Muscle of leg (tissue), 3 donors: ENCODE measurements at regions not wholly inside any gene's neighbourhood (a gene's known extent, or its start where the extent isn't known, plus 50 kb on each side); places are given as distances from the start of the nearest gene placed in this dataset.
A peak's percentile ranks its signal among the peaks of the same experiment; 100 is the strongest.

Experiments
- DNase-seq: peaks from one replicate; pipeline ENCODE4 v3.0.0; 2013
- H3K27ac ChIP-seq: one replicate; pipeline ENCODE4 v1.5.1; 2013; ENCODE audit warnings: mild to moderate bottlenecking, low read length, control low read depth
- H3K27me3 ChIP-seq: one replicate; pipeline ENCODE4 v1.6.1; 2013; ENCODE audit warnings: low read length; ENCODE audit not compliant: control insufficient read depth, insufficient read depth
- H3K36me3 ChIP-seq: one replicate; pipeline ENCODE4 v1.6.1; 2013; ENCODE audit warnings: low read length; ENCODE audit not compliant: control insufficient read depth, insufficient read depth
- H3K4me1 ChIP-seq: one replicate; pipeline ENCODE4 v1.6.1; 2013; ENCODE audit warnings: low read length; ENCODE audit not compliant: control insufficient read depth, insufficient read depth
- H3K4me3 ChIP-seq: one replicate; pipeline ENCODE4 v1.5.1; 2013; ENCODE audit warnings: low read length, control low read depth
- H3K9me3 ChIP-seq: replicated peaks from 2 replicates; pipeline ENCODE4 v1.6.1; 2013; ENCODE audit warnings: low read depth, low read length; ENCODE audit not compliant: control insufficient read depth
- WGBS: methylation state at CpG from one replicate; pipeline ENCODE4 v1.1.5; 2013; ENCODE audit warnings: missing lambda C conversion rate; ENCODE audit not compliant: insufficient coverage; 5-methylcytosine and 5-hydroxymethylcytosine counted together

DNA sequence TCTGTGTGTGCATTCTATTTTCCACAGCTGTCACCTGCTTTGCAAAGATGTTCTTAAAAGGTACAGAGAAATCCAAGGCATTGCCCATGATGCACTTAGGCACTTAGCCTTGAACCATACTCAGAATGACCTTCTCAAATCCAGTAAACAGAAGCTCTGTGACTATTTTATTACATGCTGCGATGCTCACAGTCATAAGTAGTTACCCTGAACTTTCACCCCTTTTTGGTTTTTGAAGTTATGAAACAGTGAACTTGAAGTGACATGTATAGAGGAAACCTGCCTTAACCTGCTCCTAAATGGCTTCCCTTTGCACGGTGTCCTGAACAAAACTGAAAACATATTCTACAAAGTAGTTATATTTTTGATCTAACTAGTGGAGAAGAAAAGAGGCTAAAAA lies 100.4 kb downstream of the SLC10A2 start:
- H3K4me1 ChIP-seq = no peaks in the 10 kb centered on the region
- no peaks in the 10 kb centered on the region for H3K9me3 ChIP-seq
- no CpG with 5 or more reads among the region's 2 CpGs for WGBS
- H3K27me3 ChIP-seq = no peaks in the 10 kb centered on the region
- H3K36me3 ChIP-seq = no peaks in the 10 kb centered on the region
- no peak for DNase-seq
- no peak overlapping the region for H3K4me3 ChIP-seq
- no peak overlapping the region for H3K27ac ChIP-seq

DNA sequence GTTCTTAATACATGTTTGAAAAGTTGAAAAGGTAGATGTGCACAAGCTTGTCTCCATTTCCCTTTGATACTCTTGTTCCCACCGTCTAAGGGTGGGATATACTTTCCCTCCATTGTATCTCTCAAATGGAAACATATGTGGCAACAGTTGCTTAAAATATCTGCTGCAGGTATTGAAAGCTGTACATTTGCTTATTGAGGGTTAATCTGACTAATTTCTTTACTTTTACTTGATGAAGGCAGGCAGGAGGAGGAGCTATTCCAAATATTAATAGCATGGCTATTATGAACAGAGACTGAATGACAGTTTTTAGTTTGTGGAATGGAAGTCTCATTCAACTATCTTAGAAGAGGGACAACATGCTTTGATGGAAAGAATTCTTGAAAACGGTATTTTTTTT lies 103.8 kb downstream of the SLC10A2 start:
- Histone ChIP-seq H3K4me1 (no peaks in the 10 kb centered on the region), H3K27ac (no peak overlapping the region), H3K36me3 (no peaks in the 10 kb centered on the region), H3K9me3 (no peaks in the 10 kb centered on the region), H3K27me3 (no peaks in the 10 kb centered on the region), H3K4me3 (no peak overlapping the region)
- no peak for DNase-seq
- WGBS = no CpG with 5 or more reads among the region's 2 CpGs

DNA sequence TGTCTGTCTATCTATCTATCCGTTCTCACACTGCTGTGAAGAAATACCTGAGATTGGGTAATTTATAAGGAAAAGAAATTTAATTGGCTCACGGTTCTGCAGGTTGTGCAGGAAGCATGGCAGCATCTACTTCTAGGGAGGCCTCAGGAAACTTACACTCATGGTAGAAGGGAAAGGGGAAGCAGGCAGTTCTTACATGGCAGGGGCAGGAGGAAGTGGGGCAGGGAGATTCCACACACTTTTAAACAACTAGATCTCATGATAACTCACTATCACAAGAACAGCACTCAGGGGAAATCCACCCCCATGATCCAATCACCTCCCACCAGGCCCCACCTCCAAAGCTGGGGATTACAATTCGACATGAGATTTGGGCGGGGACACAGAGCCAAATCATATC lies 105.3 kb downstream of the SLC10A2 start:
- Histone ChIP-seq H3K36me3 (no peaks in the 10 kb centered on the region), H3K4me3 (no peak overlapping the region), H3K9me3 (no peaks in the 10 kb centered on the region), H3K4me1 (no peaks in the 10 kb centered on the region), H3K27me3 (no peaks in the 10 kb centered on the region), H3K27ac (no peak overlapping the region)
- 91% methylated on average over 3 of the region's 4 CpGs for WGBS
- DNase-seq = no peak

DNA sequence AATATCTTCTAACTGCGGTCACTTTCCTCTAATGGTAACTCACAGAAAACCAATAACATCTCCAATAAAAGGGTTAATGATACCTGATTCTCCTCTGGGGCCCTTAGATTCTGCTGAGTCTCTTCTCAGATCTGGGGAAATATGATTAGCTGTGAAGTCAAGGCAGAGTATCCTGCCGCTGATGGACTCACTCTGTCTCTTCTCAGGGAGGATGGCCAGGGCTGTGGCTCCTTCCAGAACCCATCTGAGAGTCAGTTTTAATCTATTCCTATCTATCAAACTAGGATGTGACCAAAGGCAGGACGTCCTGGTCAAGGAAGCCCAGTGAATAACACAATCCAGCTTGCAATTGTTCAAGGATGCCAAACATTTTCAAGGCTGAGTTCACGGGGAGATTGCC lies 109.8 kb downstream of the SLC10A2 start:
- DNase-seq = no peak
- H3K4me3 ChIP-seq = no peak overlapping the region
- H3K27me3 ChIP-seq = no peaks in the 10 kb centered on the region
- WGBS = no CpG with 5 or more reads among the region's 4 CpGs
- no peaks in the 10 kb centered on the region for H3K4me1 ChIP-seq
- no peak overlapping the region for H3K27ac ChIP-seq
- H3K9me3 ChIP-seq = no peaks in the 10 kb centered on the region
- no peaks in the 10 kb centered on the region for H3K36me3 ChIP-seq

DNA sequence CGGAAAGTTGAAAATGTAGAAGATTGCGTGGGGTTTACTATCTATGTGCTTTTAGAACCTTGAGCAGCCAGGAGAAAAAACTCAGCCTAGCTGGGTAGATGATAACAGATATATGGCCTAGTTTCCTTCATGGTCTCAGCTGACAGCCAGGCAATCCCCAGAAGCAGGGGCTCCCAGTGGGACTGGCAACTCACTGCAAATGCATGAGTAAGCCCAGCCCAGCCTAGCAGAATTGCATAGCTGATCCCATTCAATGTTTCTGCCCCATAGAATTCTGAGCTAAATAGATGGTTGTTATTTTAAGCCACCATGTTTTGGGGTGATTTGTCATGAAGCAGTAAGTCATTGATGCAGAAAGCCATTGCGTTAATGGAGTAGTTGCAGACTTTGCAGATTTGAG lies 108.5 kb downstream of the ERCC5 start:
- Histone ChIP-seq H3K27ac (no peak overlapping the region), H3K9me3 (no peaks in the 10 kb centered on the region), H3K4me3 (no peak overlapping the region), H3K27me3 (no peaks in the 10 kb centered on the region), H3K4me1 (no peaks in the 10 kb centered on the region), H3K36me3 (no peaks in the 10 kb centered on the region)
- 100% methylated on average over 2 of the region's 3 CpGs for WGBS
- DNase-seq = no peak

DNA sequence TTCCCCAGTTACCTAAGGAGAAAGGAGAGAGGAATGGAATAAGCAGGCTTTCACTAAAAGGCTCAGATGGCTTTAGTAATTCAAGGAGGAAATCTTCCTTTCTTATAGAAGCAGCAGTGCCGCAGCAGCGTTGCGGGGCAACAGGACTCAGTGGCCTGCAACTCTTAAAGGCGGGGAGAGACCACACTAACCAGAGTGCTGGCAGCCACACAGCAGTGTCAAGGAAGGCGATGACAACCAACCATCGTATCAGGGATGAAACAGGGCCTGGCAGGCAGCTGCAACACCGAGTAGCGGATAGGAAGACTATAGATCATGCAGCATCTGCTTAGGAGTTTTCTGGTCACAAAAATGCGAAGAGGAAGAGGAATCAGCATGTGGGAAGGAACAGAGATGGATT lies 106.0 kb downstream of the ERCC5 start:
- H3K4me1 ChIP-seq = no peaks in the 10 kb centered on the region
- no peak overlapping the region for H3K27ac ChIP-seq
- no peaks in the 10 kb centered on the region for H3K36me3 ChIP-seq
- 56% methylated on average over 6 of the region's 9 CpGs for WGBS
- no peaks in the 10 kb centered on the region for H3K27me3 ChIP-seq
- H3K4me3 ChIP-seq = no peak overlapping the region
- no peak for DNase-seq
- no peaks in the 10 kb centered on the region for H3K9me3 ChIP-seq

DNA sequence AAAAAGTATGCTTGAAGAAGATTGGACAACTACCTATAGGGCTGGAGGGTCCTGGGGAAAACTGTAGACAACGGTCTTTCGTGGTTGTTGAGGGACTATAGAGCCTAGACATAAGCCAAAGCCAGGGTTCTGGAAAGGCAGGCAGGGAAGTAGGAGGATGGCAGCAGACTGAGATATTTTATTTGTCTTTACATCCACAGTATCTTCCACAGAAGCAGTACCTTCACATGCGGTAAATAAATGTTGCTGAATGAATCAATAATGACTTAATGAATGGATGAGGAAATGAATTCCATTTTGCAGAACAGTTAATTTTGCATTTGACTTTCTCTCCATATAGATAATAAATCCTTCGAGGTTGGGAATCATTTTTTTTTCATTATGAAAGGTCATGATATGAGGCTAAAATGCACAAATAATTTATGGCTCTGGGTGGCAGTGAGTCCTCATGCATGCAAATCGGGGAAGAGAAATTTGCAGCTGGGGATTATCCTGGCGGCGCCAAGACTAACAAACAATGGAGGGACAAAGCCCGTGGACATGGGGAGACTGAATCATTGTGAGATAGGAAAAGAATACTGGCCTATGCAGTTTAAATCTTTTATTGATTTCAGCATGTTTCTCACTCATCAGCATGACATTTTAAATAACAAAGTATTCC lies 102.0 kb downstream of the ERCC5 start:
- Histone ChIP-seq H3K36me3 (no peaks in the 10 kb centered on the region), H3K4me1 (no peaks in the 10 kb centered on the region), H3K9me3 (no peaks in the 10 kb centered on the region), H3K4me3 (no peak overlapping the region), H3K27me3 (no peaks in the 10 kb centered on the region), H3K27ac (no peak overlapping the region)
- WGBS = 65% methylated on average over 3 of the region's 8 CpGs
- DNase-seq = peak; percentile 47

DNA sequence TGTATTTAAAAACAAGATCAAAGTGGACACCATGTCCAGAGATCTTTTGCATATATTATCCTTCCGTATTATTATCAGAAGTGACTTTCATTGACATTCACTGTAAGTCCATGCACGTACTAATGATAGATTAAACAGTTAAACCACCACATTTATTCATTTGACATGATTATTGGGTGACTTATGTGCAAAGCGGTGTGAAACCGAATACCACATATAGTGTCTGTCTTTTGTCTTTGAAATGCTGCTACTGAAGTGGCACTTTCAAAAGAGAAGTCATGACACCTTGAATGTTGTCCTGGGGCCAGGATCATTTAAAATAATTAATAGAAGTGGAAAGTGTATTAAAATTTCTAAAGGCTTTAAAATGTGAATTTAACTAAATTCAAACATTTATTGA lies 100.1 kb downstream of the ERCC5 start:
- Histone ChIP-seq H3K36me3 (no peaks in the 10 kb centered on the region), H3K4me1 (no peaks in the 10 kb centered on the region), H3K27me3 (no peaks in the 10 kb centered on the region), H3K27ac (no peak overlapping the region), H3K4me3 (no peak overlapping the region), H3K9me3 (no peaks in the 10 kb centered on the region)
- WGBS = no CpG with 5 or more reads among the region's 4 CpGs
- no peak for DNase-seq

DNA sequence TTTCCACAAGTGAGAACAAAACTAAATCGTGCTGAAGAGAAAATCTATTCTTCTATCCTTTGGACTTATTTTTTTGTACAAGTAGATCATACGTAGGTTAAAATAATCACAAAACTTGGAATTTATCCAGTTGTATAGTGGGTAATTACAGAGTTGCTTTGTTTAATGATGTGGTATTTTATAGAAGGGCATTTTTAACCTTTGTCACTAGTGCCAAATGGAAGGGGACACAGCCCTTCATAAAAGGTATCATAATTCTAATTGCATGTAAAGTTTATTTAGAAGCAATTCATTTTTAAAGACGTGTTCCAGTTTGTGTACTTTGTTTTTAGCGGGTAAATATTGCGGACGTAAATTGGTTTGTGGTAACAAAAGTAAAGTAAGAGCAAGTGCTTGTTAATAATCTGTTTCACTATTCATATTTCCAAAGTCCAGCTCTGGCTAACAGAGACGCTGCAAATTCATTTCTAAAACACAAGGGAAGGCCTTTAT lies 99.5 kb downstream of the ERCC5 start:
- no peak overlapping the region for H3K27ac ChIP-seq
- no CpG with 5 or more reads among the region's 7 CpGs for WGBS
- no peaks in the 10 kb centered on the region for H3K36me3 ChIP-seq
- H3K4me1 ChIP-seq = no peaks in the 10 kb centered on the region
- no peak for DNase-seq
- H3K4me3 ChIP-seq = no peak overlapping the region
- H3K9me3 ChIP-seq = peaks cover 3% of the 10 kb centered on the region
- H3K27me3 ChIP-seq = no peaks in the 10 kb centered on the region

DNA sequence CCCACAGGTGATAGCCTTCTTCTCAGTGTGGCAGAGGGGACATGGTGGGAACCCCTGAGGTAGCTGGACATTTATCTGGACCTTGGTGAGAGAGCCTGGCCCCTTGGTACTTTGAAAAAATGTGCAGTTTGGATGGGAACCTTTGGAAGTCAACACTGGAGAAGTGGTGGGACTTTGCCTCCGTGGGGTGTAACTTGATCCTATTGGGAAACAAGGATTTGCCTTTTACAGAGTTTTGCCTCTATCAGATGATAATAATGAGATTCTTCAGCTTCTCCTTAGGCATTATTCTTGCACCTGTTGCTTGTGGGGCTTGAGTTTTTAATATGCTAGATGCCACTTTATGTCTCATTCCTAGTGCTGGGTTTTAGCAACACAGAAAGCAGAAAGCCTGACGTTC lies 99.0 kb downstream of the ERCC5 start:
- H3K27me3 ChIP-seq = no peaks in the 10 kb centered on the region
- H3K4me1 ChIP-seq = no peaks in the 10 kb centered on the region
- H3K4me3 ChIP-seq = no peak overlapping the region
- DNase-seq = no peak
- H3K36me3 ChIP-seq = no peaks in the 10 kb centered on the region
- H3K9me3 ChIP-seq = peaks cover 3% of the 10 kb centered on the region
- no CpG with 5 or more reads among the region's 2 CpGs for WGBS
- H3K27ac ChIP-seq = no peak overlapping the region

DNA sequence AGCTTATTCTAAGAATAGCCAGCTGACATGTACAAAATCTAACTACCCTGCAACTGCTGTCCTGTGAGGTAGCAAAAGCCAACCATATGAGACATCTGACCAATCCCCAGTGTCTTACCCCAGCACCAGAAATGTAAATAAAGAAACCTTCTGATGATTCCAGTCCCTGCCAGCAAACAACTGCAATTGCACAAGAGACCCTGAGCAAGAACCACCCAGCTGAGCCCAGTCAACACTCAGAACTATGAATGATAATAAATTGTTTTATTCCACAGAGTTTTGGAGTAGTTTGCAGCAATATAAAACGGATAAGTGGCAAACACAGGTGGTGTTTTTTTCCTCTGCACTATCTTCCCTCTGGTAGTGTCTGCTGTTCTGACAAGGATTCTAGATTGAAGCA lies 94.9 kb downstream of the ERCC5 start:
- H3K4me3 ChIP-seq = no peak overlapping the region
- peaks cover 3% of the 10 kb centered on the region for H3K9me3 ChIP-seq
- H3K36me3 ChIP-seq = no peaks in the 10 kb centered on the region
- no peak for DNase-seq
- H3K27ac ChIP-seq = no peak overlapping the region
- H3K4me1 ChIP-seq = no peaks in the 10 kb centered on the region
- no CpG with 5 or more reads among the region's 1 CpG for WGBS
- no peaks in the 10 kb centered on the region for H3K27me3 ChIP-seq
